GM23338 (cell line): ENCODE measurements at regions not wholly inside any gene's neighbourhood (a gene's known extent, or its start where the extent isn't known, plus 50 kb on each side); places are given as distances from the start of the nearest gene placed in this dataset.

Experiments used
- ATAC-seq: fragments of 200-7000 bp; cut with Tn5 transposase; 3 replicates; pipeline ENCODE4 v1.9.1; 2020
- DNase-seq: peaks from one replicate; pipeline ENCODE4 v3.0.0-alpha.2; 2015; ENCODE audit warnings: low spot score
- H2AFZ ChIP-seq: fragments of 200-600 bp; sonication (generic); 2 replicates; pipeline ENCODE4 v1.8.0; 2016; ENCODE audit warnings: antibody characterized with exemption, mild to moderate bottlenecking, moderate library complexity
- H3F3A ChIP-seq: fragments of 200-600 bp; sonication (generic); replicated peaks from 2 replicates; pipeline ENCODE4 v1.8.0; 2017; ENCODE audit warnings: antibody characterized with exemption, mixed run types, low read depth
- H3K27ac ChIP-seq: fragments of 200-600 bp; sonication (generic); 2 replicates; pipeline ENCODE4 v1.6.1; 2016; ENCODE audit warnings: low read depth
- H3K27me3 ChIP-seq: fragments of 200-600 bp; sonication (generic); 2 replicates; pipeline ENCODE4 v1.8.0; 2016; ENCODE audit warnings: mild to moderate bottlenecking, mixed run types, moderate library complexity; ENCODE audit not compliant: insufficient read depth
- H3K36me3 ChIP-seq: fragments of 200-600 bp; sonication (generic); 2 replicates; pipeline ENCODE4 v1.8.0; 2016; ENCODE audit warnings: mild to moderate bottlenecking; ENCODE audit not compliant: insufficient read depth
- H3K4me1 ChIP-seq: fragments of 200-600 bp; sonication (generic); 2 replicates; pipeline ENCODE4 v1.8.0; 2016; ENCODE audit warnings: mild to moderate bottlenecking, moderate library complexity; ENCODE audit not compliant: insufficient read depth
- H3K4me2 ChIP-seq: fragments of 200-600 bp; sonication (generic); 2 replicates; pipeline ENCODE4 v1.7.1; 2017; ENCODE audit warnings: mixed run types
- H3K4me3 ChIP-seq: fragments of 200-600 bp; sonication (generic); 2 replicates; pipeline ENCODE4 v1.6.1; 2016; ENCODE audit warnings: mixed run types
- H3K79me2 ChIP-seq: fragments of 200-600 bp; sonication (generic); replicated peaks from 2 replicates; pipeline ENCODE4 v1.8.0; 2017; ENCODE audit warnings: mild to moderate bottlenecking; ENCODE audit not compliant: insufficient read depth
- H3K9me2 ChIP-seq: fragments of 200-600 bp; sonication (generic); 2 replicates; pipeline ENCODE4 v1.8.0; 2017; ENCODE audit not compliant: insufficient read depth
- H4K20me1 ChIP-seq: fragments of 200-600 bp; sonication (generic); replicated peaks from 2 replicates; pipeline ENCODE4 v1.8.0; 2017; ENCODE audit warnings: mild to moderate bottlenecking; ENCODE audit not compliant: insufficient read depth
- H3K27ac Mint-ChIP-seq: 2 replicates; pipeline ENCODE4 v1.8.0; 2020; ENCODE audit warnings: inconsistent platforms, mild to moderate bottlenecking, moderate library complexity, mixed read lengths
- H3K27me3 Mint-ChIP-seq: 3 replicates; pipeline ENCODE4 v1.8.0; 2022; ENCODE audit warnings: low read depth, mild to moderate bottlenecking, moderate library complexity, mixed read lengths, inconsistent platforms; ENCODE audit not compliant: insufficient read depth, poor library complexity
- H3K36me3 Mint-ChIP-seq: 3 replicates; pipeline ENCODE4 v1.8.0; 2021; ENCODE audit warnings: low read depth, mild to moderate bottlenecking, inconsistent platforms, moderate library complexity, mixed read lengths
- H3K4me1 Mint-ChIP-seq: 3 replicates; pipeline ENCODE4 v1.8.0; 2020; ENCODE audit warnings: mild to moderate bottlenecking, inconsistent platforms, mixed read lengths
- H3K4me3 Mint-ChIP-seq: 3 replicates; pipeline ENCODE4 v1.8.0; 2021; ENCODE audit warnings: moderate library complexity, mild to moderate bottlenecking, inconsistent platforms, mixed read lengths
- H3K9me3 Mint-ChIP-seq: 3 replicates; pipeline ENCODE4 v1.8.0; 2020; ENCODE audit warnings: moderate library complexity, mild to moderate bottlenecking, inconsistent platforms, mixed read lengths
- CREB1 ChIP-seq: fragments of 250-450 bp; sonication (Bioruptor Pico); IDR thresholded peaks from 2 replicates; pipeline ENCODE4 v1.5.0; 2020; ENCODE audit warnings: low read depth, mild to moderate bottlenecking, moderate library complexity
- EZH2 ChIP-seq: fragments of 200-600 bp; sonication (generic); IDR thresholded peaks from one replicate; pipeline ENCODE4 v1.8.0; 2017; ENCODE audit warnings: antibody characterized with exemption, mild to moderate bottlenecking, low read depth; ENCODE audit not compliant: unreplicated experiment
- EZH2phosphoT487 ChIP-seq: fragments of 200-600 bp; sonication (generic); IDR thresholded peaks from one replicate; pipeline ENCODE4 v1.8.1; 2018; ENCODE audit warnings: antibody characterized with exemption; ENCODE audit not compliant: unreplicated experiment
- JUNB ChIP-seq: IDR thresholded peaks from one replicate; pipeline ENCODE4 v1.6.1; 2016; ENCODE audit warnings: antibody characterized with exemption; ENCODE audit not compliant: unreplicated experiment
- NANOG ChIP-seq: IDR thresholded peaks from 2 replicates; pipeline ENCODE4 v1.6.1; 2016; ENCODE audit warnings: antibody characterized with exemption, borderline replicate concordance
- POLR2AphosphoS5 ChIP-seq: IDR thresholded peaks from 2 replicates; pipeline ENCODE4 v1.6.1; 2016; ENCODE audit warnings: antibody characterized with exemption, low read depth
- STAT1 ChIP-seq: IDR thresholded peaks from one replicate; pipeline ENCODE4 v1.6.1; 2016; ENCODE audit warnings: antibody characterized with exemption; ENCODE audit not compliant: unreplicated experiment
- ZNF114 ChIP-seq: fragments of 250-450 bp; sonication (Bioruptor Pico); IDR thresholded peaks from 2 replicates; pipeline ENCODE4 v1.5.0; 2020; ENCODE audit warnings: mild to moderate bottlenecking, moderate library complexity
- ZNF331 ChIP-seq: fragments of 250-450 bp; sonication (Bioruptor Pico); IDR thresholded peaks from 2 replicates; pipeline ENCODE4 v1.5.0; 2020; ENCODE audit warnings: low read depth, mild to moderate bottlenecking, moderate library complexity
- TF ChIP-seq, protein P1 (sequence below): IDR thresholded peaks from 2 replicates; pipeline ENCODE4 v1.6.1; 2016; ENCODE audit warnings: antibody characterized with exemption
- TF ChIP-seq, protein P2 (sequence below), 2 experiments: fragments of 200-600 bp in 1 of 2; sonication (generic) in 1 of 2; conservative IDR thresholded peaks; 2 replicates each; pipeline versions ENCODE4 v1.5.1 to v1.6.1; 2016 to 2017; ENCODE audit warnings: antibody characterized with exemption in 2 of 2, low read depth in 2 of 2, mild to moderate bottlenecking in 2 of 2, moderate library complexity in 1 of 2
- TF ChIP-seq, protein P3 (sequence below): IDR thresholded peaks from one replicate; pipeline ENCODE4 v1.6.1; 2018; ENCODE audit warnings: antibody characterized with exemption; ENCODE audit not compliant: unreplicated experiment
- TF ChIP-seq, protein P4 (sequence below): fragments of 250-450 bp; sonication (Bioruptor Pico); IDR thresholded peaks from 2 replicates; pipeline ENCODE4 v1.5.0; 2020; ENCODE audit warnings: mild to moderate bottlenecking, moderate library complexity

DNA sequence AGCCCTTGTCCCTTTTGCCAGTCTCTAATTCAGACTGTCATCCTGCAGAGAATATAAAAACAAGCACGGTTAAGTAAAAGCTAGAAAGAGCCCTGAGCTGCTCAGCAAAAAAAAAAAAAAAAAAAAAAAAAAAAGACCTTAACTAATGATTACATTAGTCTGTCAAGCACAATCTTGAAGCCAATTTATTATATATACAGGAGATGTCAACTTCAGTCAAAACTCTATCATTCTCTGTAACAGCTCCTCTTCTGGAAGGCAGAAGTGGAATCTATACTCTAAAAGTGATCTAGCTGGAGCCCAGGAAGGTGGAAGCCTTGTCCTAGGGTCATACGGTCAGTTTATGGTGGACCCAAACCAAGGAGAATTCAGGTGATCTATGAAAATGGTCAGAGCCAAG lies 55.2 kb upstream of the UBASH3B start:
- no peak overlapping the region for H3K27ac ChIP-seq
- no peaks in the 10 kb centered on the region; the same call in 1 of the 2 replicates for H4K20me1 ChIP-seq
- no peaks in the 10 kb centered on the region for H3K36me3 ChIP-seq
- TF ChIP-seq EZH2 (no peak), JUNB (no peak), EZH2phosphoT487 (no peak), POLR2AphosphoS5 (no peak), STAT1 (no peak), ZNF331 (CRISPR knock-in tag) (no peak), ZNF114 (CRISPR knock-in tag) (no peak), NANOG (no peak), CREB1 (CRISPR knock-in tag) (no peak)
- TF ChIP-seq, protein P1, sequence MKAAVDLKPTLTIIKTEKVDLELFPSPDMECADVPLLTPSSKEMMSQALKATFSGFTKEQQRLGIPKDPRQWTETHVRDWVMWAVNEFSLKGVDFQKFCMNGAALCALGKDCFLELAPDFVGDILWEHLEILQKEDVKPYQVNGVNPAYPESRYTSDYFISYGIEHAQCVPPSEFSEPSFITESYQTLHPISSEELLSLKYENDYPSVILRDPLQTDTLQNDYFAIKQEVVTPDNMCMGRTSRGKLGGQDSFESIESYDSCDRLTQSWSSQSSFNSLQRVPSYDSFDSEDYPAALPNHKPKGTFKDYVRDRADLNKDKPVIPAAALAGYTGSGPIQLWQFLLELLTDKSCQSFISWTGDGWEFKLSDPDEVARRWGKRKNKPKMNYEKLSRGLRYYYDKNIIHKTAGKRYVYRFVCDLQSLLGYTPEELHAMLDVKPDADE: no peak
- TF ChIP-seq, protein P2, sequence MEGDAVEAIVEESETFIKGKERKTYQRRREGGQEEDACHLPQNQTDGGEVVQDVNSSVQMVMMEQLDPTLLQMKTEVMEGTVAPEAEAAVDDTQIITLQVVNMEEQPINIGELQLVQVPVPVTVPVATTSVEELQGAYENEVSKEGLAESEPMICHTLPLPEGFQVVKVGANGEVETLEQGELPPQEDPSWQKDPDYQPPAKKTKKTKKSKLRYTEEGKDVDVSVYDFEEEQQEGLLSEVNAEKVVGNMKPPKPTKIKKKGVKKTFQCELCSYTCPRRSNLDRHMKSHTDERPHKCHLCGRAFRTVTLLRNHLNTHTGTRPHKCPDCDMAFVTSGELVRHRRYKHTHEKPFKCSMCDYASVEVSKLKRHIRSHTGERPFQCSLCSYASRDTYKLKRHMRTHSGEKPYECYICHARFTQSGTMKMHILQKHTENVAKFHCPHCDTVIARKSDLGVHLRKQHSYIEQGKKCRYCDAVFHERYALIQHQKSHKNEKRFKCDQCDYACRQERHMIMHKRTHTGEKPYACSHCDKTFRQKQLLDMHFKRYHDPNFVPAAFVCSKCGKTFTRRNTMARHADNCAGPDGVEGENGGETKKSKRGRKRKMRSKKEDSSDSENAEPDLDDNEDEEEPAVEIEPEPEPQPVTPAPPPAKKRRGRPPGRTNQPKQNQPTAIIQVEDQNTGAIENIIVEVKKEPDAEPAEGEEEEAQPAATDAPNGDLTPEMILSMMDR (conservative IDR thresholded peaks at IDR 0.05; ENCODE audit: low read depth in 2 of 2): no peak
- TF ChIP-seq, protein P3, sequence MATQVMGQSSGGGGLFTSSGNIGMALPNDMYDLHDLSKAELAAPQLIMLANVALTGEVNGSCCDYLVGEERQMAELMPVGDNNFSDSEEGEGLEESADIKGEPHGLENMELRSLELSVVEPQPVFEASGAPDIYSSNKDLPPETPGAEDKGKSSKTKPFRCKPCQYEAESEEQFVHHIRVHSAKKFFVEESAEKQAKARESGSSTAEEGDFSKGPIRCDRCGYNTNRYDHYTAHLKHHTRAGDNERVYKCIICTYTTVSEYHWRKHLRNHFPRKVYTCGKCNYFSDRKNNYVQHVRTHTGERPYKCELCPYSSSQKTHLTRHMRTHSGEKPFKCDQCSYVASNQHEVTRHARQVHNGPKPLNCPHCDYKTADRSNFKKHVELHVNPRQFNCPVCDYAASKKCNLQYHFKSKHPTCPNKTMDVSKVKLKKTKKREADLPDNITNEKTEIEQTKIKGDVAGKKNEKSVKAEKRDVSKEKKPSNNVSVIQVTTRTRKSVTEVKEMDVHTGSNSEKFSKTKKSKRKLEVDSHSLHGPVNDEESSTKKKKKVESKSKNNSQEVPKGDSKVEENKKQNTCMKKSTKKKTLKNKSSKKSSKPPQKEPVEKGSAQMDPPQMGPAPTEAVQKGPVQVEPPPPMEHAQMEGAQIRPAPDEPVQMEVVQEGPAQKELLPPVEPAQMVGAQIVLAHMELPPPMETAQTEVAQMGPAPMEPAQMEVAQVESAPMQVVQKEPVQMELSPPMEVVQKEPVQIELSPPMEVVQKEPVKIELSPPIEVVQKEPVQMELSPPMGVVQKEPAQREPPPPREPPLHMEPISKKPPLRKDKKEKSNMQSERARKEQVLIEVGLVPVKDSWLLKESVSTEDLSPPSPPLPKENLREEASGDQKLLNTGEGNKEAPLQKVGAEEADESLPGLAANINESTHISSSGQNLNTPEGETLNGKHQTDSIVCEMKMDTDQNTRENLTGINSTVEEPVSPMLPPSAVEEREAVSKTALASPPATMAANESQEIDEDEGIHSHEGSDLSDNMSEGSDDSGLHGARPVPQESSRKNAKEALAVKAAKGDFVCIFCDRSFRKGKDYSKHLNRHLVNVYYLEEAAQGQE: no peak
- TF ChIP-seq, protein P4, sequence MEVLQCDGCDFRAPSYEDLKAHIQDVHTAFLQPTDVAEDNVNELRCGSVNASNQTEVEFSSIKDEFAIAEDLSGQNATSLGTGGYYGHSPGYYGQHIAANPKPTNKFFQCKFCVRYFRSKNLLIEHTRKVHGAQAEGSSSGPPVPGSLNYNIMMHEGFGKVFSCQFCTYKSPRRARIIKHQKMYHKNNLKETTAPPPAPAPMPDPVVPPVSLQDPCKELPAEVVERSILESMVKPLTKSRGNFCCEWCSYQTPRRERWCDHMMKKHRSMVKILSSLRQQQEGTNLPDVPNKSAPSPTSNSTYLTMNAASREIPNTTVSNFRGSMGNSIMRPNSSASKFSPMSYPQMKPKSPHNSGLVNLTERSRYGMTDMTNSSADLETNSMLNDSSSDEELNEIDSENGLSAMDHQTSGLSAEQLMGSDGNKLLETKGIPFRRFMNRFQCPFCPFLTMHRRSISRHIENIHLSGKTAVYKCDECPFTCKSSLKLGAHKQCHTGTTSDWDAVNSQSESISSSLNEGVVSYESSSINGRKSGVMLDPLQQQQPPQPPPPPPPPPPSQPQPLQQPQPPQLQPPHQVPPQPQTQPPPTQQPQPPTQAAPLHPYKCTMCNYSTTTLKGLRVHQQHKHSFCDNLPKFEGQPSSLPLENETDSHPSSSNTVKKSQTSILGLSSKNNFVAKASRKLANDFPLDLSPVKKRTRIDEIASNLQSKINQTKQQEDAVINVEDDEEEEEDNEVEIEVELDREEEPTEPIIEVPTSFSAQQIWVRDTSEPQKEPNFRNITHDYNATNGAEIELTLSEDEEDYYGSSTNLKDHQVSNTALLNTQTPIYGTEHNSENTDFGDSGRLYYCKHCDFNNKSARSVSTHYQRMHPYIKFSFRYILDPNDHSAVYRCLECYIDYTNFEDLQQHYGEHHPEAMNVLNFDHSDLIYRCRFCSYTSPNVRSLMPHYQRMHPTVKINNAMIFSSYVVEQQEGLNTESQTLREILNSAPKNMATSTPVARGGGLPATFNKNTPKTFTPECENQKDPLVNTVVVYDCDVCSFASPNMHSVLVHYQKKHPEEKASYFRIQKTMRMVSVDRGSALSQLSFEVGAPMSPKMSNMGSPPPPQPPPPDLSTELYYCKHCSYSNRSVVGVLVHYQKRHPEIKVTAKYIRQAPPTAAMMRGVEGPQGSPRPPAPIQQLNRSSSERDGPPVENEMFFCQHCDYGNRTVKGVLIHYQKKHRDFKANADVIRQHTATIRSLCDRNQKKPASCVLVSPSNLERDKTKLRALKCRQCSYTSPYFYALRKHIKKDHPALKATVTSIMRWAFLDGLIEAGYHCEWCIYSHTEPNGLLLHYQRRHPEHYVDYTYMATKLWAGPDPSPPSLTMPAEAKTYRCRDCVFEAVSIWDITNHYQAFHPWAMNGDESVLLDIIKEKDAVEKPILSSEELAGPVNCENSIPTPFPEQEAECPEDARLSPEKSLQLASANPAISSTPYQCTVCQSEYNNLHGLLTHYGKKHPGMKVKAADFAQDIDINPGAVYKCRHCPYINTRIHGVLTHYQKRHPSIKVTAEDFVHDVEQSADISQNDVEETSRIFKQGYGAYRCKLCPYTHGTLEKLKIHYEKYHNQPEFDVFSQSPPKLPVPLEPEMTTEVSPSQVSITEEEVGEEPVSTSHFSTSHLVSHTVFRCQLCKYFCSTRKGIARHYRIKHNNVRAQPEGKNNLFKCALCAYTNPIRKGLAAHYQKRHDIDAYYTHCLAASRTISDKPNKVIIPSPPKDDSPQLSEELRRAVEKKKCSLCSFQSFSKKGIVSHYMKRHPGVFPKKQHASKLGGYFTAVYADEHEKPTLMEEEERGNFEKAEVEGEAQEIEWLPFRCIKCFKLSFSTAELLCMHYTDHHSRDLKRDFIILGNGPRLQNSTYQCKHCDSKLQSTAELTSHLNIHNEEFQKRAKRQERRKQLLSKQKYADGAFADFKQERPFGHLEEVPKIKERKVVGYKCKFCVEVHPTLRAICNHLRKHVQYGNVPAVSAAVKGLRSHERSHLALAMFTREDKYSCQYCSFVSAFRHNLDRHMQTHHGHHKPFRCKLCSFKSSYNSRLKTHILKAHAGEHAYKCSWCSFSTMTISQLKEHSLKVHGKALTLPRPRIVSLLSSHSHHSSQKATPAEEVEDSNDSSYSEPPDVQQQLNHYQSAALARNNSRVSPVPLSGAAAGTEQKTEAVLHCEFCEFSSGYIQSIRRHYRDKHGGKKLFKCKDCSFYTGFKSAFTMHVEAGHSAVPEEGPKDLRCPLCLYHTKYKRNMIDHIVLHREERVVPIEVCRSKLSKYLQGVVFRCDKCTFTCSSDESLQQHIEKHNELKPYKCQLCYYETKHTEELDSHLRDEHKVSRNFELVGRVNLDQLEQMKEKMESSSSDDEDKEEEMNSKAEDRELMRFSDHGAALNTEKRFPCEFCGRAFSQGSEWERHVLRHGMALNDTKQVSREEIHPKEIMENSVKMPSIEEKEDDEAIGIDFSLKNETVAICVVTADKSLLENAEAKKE: no peak
- H3K4me2 ChIP-seq: no peak overlapping the region
- ATAC-seq (no peak), DNase-seq (no peak)
- H2AFZ ChIP-seq: no peak overlapping the region
- H3K79me2 ChIP-seq: no peaks in the 10 kb centered on the region
- 0 out of 2 replicates have a peak, but pooled peaks cover 5% of the 10 kb centered on the region for H3K4me1 ChIP-seq
- no peaks in the 10 kb centered on the region for H3K9me3 Mint-ChIP-seq
- H3K36me3 Mint-ChIP-seq: no peaks in the 10 kb centered on the region
- no peak overlapping the region for H3K4me3 ChIP-seq
- no peak overlapping the region for H3K27ac Mint-ChIP-seq
- H3K4me3 Mint-ChIP-seq: no peak overlapping the region
- H3K9me2 ChIP-seq: no peaks in the 10 kb centered on the region
- H3K27me3 Mint-ChIP-seq: peaks cover 4% of the 10 kb centered on the region
- no peaks in the 10 kb centered on the region for H3F3A ChIP-seq
- H3K4me1 Mint-ChIP-seq: peaks cover 9% of the 10 kb centered on the region
- H3K27me3 ChIP-seq: no peaks in the 10 kb centered on the region
